GM18873 (cell line): ENCODE measurements at regions not wholly inside any gene's neighbourhood (a gene's known extent, or its start where the extent isn't known, plus 50 kb on each side); places are given as distances from the start of the nearest gene placed in this dataset.

Experiments
- ATAC-seq: cut with Tn5 transposase; IDR thresholded peaks from one replicate; pipeline ENCODE4 v1.9.1; 2021; ENCODE audit warnings: mild to moderate bottlenecking, moderate library complexity, moderate number of reproducible peaks; ENCODE audit not compliant: unreplicated experiment, low FRiP score

GRCh38 chr10:105352827-105353226 lies 711.7 kb downstream of the SORCS3 start:
- no peak for ATAC-seq

- no peak for ATAC-seq
Measured at GRCh38 chr10:105352281-105352680, 711.2 kb downstream of the SORCS3 start.

GRCh38 chr10:105351187-105351586 lies 710.1 kb downstream of the SORCS3 start:
- ATAC-seq = no peak

GRCh38 chr10:105347487-105347886 lies 706.4 kb downstream of the SORCS3 start:
- no peak for ATAC-seq

- ATAC-seq = no peak
Measured at GRCh38 chr10:105342606-105343005, 701.5 kb downstream of the SORCS3 start.

- ATAC-seq = no peak
Measured at GRCh38 chr10:105339669-105340068, 698.6 kb downstream of the SORCS3 start.

- no peak for ATAC-seq
Measured at GRCh38 chr10:105328503-105329133, 687.5 kb downstream of the SORCS3 start.
